Mesendoderm (in vitro differentiated cells): ENCODE measurements at regions not wholly inside any gene's neighbourhood (a gene's known extent, or its start where the extent isn't known, plus 50 kb on each side); places are given as distances from the start of the nearest gene placed in this dataset.

Source experiments
- DNase-seq: peaks from one replicate; pipeline ENCODE4 v3.0.0; 2013
- H2AK5ac ChIP-seq: 2 replicates; pipeline ENCODE4 v1.6.1; 2013; ENCODE audit warnings: low read length, inconsistent platforms
- H2BK120ac ChIP-seq: 2 replicates; pipeline ENCODE4 v1.6.1; 2013; ENCODE audit warnings: low read depth, mild to moderate bottlenecking, low read length, moderate library complexity, mixed read lengths
- H2BK15ac ChIP-seq: replicated peaks from 2 replicates; pipeline ENCODE4 v1.6.1; 2013; ENCODE audit warnings: low read depth, mild to moderate bottlenecking, moderate library complexity
- H2BK5ac ChIP-seq: 2 replicates; pipeline ENCODE4 v1.6.1; 2013; ENCODE audit warnings: low read length, inconsistent platforms
- H3K18ac ChIP-seq: 2 replicates; pipeline ENCODE4 v1.6.1; 2013; ENCODE audit warnings: mild to moderate bottlenecking, low read length, mixed read lengths
- H3K23ac ChIP-seq: one replicate; pipeline ENCODE4 v1.6.1; 2013; ENCODE audit warnings: low read length
- H3K27ac ChIP-seq: 2 replicates; pipeline ENCODE4 v1.5.1; 2013; ENCODE audit warnings: low read depth, mild to moderate bottlenecking, inconsistent platforms, low read length, moderate library complexity
- H3K27me3 ChIP-seq: 2 replicates; pipeline ENCODE4 v1.6.1; 2013; ENCODE audit warnings: low read length, control low read depth, mild to moderate bottlenecking, inconsistent platforms; ENCODE audit not compliant: insufficient read depth, poor library complexity
- H3K36me3 ChIP-seq: 2 replicates; pipeline ENCODE4 v1.6.1; 2013; ENCODE audit warnings: low read length, inconsistent platforms; ENCODE audit not compliant: control insufficient read depth, insufficient read depth
- H3K4ac ChIP-seq: one replicate; pipeline ENCODE4 v1.6.1; 2013; ENCODE audit warnings: low read depth, mild to moderate bottlenecking, low read length, moderate library complexity
- H3K4me1 ChIP-seq: 2 replicates; pipeline ENCODE4 v1.6.1; 2013; ENCODE audit warnings: low read depth, low read length, inconsistent platforms; ENCODE audit not compliant: control insufficient read depth
- H3K4me2 ChIP-seq: 2 replicates; pipeline ENCODE4 v1.6.1; 2013; ENCODE audit warnings: low read length
- H3K4me3 ChIP-seq: 2 replicates; pipeline ENCODE4 v1.5.1; 2013; ENCODE audit warnings: mild to moderate bottlenecking, low read length
- H3K56ac ChIP-seq: one replicate; pipeline ENCODE4 v1.6.1; 2013; ENCODE audit warnings: low read length
- H3K79me1 ChIP-seq: 2 replicates; pipeline ENCODE4 v1.6.1; 2013; ENCODE audit warnings: low read length, inconsistent platforms
- H3K79me2 ChIP-seq: 2 replicates; pipeline ENCODE4 v1.6.1; 2013; ENCODE audit warnings: mild to moderate bottlenecking, low read length; ENCODE audit not compliant: control insufficient read depth, insufficient read depth
- H3K9ac ChIP-seq: 2 replicates; pipeline ENCODE4 v1.6.1; 2013; ENCODE audit warnings: low read length, inconsistent platforms
- H4K5ac ChIP-seq: one replicate; pipeline ENCODE4 v1.6.1; 2013; ENCODE audit warnings: low read length
- H4K8ac ChIP-seq: one replicate; pipeline ENCODE4 v1.6.1; 2013; ENCODE audit warnings: low read depth, mild to moderate bottlenecking, control low read depth, low read length, moderate library complexity
- WGBS: extraction: QIAGEN DNeasy Blood & Tissue Kit; methylation state at CpG from one replicate; pipeline ENCODE4 v1.1.7; 2013; ENCODE audit warnings: low lambda C conversion rate, missing lambda C conversion rate; ENCODE audit not compliant: insufficient coverage; ENCODE audit errors: extremely low coverage; 5-methylcytosine and 5-hydroxymethylcytosine counted together

- no peak overlapping the region for H2BK15ac ChIP-seq
- H3K4me3 ChIP-seq = no peak overlapping the region
- no peaks in the 10 kb centered on the region for H3K79me2 ChIP-seq
- H3K27ac ChIP-seq = no peak overlapping the region
- H3K4me2 ChIP-seq = no peak overlapping the region
- no peak overlapping the region for H2AK5ac ChIP-seq
- H3K36me3 ChIP-seq = no peaks in the 10 kb centered on the region
- no peak overlapping the region for H4K8ac ChIP-seq
- H3K4ac ChIP-seq = no peak overlapping the region
- no peaks in the 10 kb centered on the region for H3K4me1 ChIP-seq
- H3K79me1 ChIP-seq = no peaks in the 10 kb centered on the region
- DNase-seq = no peak
- H3K18ac ChIP-seq = no peak overlapping the region
- H2BK5ac ChIP-seq = no peak overlapping the region
- H3K27me3 ChIP-seq = no peaks in the 10 kb centered on the region
- H4K5ac ChIP-seq = no peak overlapping the region
- no peak overlapping the region for H3K9ac ChIP-seq
- H3K23ac ChIP-seq = no peak overlapping the region
- no peak overlapping the region for H2BK120ac ChIP-seq
- H3K56ac ChIP-seq = no peak overlapping the region
Measured at GRCh38 chr4:36870121-36870520, 374.4 kb upstream of the NWD2 start.

DNA sequence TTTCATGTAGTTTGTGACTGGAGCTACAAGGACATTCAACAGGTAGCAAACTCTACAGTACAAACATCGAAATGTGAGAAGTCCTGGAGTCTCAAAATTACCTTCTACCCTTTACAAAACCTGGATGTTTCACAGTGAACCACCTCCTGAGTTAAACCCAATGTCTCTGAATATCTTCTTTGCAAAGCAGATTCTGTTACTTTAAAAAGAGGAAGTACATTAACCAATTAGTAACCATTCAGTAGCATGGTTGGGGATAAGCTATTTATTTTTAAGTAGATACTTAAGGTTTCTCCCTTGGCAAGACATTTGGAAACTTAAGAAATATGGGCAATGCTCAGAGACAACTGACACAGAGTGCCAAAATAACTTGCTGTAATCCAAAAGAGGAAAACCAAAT lies 371.9 kb upstream of the NWD2 start:
- Histone ChIP-seq H2BK15ac (no peak overlapping the region), H3K4me1 (no peaks in the 10 kb centered on the region), H3K36me3 (no peaks in the 10 kb centered on the region), H3K56ac (no peak overlapping the region), H3K23ac (no peak overlapping the region), H3K4me3 (no peak overlapping the region), H3K27me3 (no peaks in the 10 kb centered on the region), H3K79me1 (no peaks in the 10 kb centered on the region), H2BK5ac (no peak overlapping the region), H4K5ac (no peak overlapping the region), H2BK120ac (no peak overlapping the region), H3K79me2 (no peaks in the 10 kb centered on the region), H3K4me2 (no peak overlapping the region), H3K27ac (no peak overlapping the region), H3K4ac (no peak overlapping the region), H2AK5ac (no peak overlapping the region), H4K8ac (no peak overlapping the region), H3K18ac (no peak overlapping the region), H3K9ac (no peak overlapping the region)
- WGBS = no CpG with 5 or more reads among the region's 1 CpG
- no peak for DNase-seq

- Histone ChIP-seq H3K4me2 (no peak overlapping the region), H3K4me1 (no peaks in the 10 kb centered on the region), H2BK15ac (no peak overlapping the region), H3K23ac (no peak overlapping the region), H3K27ac (no peak overlapping the region), H2BK5ac (no peak overlapping the region), H3K36me3 (no peaks in the 10 kb centered on the region), H4K8ac (no peak overlapping the region), H4K5ac (no peak overlapping the region), H3K79me1 (no peaks in the 10 kb centered on the region), H3K18ac (no peak overlapping the region), H3K4me3 (no peak overlapping the region), H3K79me2 (no peaks in the 10 kb centered on the region), H2AK5ac (no peak overlapping the region), H3K56ac (no peak overlapping the region), H3K4ac (no peak overlapping the region), H3K9ac (no peak overlapping the region), H2BK120ac (no peak overlapping the region), H3K27me3 (no peaks in the 10 kb centered on the region)
- no CpG with 5 or more reads among the region's 3 CpGs for WGBS
- no peak for DNase-seq
Measured at GRCh38 chr4:36884151-36884550, 360.4 kb upstream of the NWD2 start.

GRCh38 chr4:36891971-36892370 lies 352.6 kb upstream of the NWD2 start:
- Histone ChIP-seq H2AK5ac (no peak overlapping the region), H3K36me3 (no peaks in the 10 kb centered on the region), H3K4me1 (no peaks in the 10 kb centered on the region), H2BK5ac (no peak overlapping the region), H3K4me3 (no peak overlapping the region), H3K27me3 (no peaks in the 10 kb centered on the region), H3K56ac (no peak overlapping the region), H3K79me1 (no peaks in the 10 kb centered on the region), H4K5ac (no peak overlapping the region), H3K9ac (no peak overlapping the region), H3K27ac (no peak overlapping the region), H3K23ac (no peak overlapping the region), H2BK15ac (no peak overlapping the region), H3K4ac (no peak overlapping the region), H3K18ac (no peak overlapping the region), H2BK120ac (no peak overlapping the region), H4K8ac (no peak overlapping the region), H3K4me2 (no peak overlapping the region), H3K79me2 (no peaks in the 10 kb centered on the region)
- no CpG with 5 or more reads among the region's 2 CpGs for WGBS
- no peak for DNase-seq

DNA sequence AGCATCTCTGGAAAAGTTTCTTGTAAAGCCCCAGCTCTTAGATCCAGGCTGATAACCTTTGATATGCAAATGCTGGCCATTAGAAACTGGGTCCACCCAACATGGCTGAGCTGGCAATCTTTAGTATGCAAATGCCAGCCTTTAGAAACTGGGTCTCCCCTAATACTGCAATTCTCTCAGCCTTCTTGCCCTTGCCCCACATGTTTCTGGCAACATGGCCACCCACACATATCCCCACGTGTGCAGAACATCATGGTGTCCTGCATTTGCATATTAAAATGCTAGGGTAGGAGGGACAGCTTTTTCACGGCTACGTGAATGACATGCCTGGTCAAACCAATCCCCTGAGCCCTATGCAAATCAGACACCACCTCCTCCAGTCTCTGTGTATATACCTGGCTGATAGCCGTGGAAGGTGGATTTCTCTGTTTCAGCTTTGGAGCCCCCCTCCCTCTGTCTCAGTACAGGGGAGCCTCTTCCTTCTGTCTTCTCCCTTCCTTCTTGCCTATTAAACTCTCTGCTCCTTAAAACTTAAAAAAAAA lies 344.0 kb upstream of the NWD2 start:
- no peak overlapping the region for H3K4me3 ChIP-seq
- H3K4me2 ChIP-seq = no peak overlapping the region
- no peaks in the 10 kb centered on the region for H3K36me3 ChIP-seq
- H3K4ac ChIP-seq = no peak overlapping the region
- no peaks in the 10 kb centered on the region for H3K79me1 ChIP-seq
- H3K56ac ChIP-seq = no peak overlapping the region
- H2BK5ac ChIP-seq = no peak overlapping the region
- H4K5ac ChIP-seq = no peak overlapping the region
- DNase-seq = no peak
- no peak overlapping the region for H3K23ac ChIP-seq
- no peak overlapping the region for H3K27ac ChIP-seq
- H2BK120ac ChIP-seq = no peak overlapping the region
- no peaks in the 10 kb centered on the region for H3K27me3 ChIP-seq
- no peak overlapping the region for H2BK15ac ChIP-seq
- no CpG with 5 or more reads among the region's 4 CpGs for WGBS
- no peaks in the 10 kb centered on the region for H3K4me1 ChIP-seq
- no peak overlapping the region for H3K18ac ChIP-seq
- H4K8ac ChIP-seq = no peak overlapping the region
- H3K79me2 ChIP-seq = no peaks in the 10 kb centered on the region
- H2AK5ac ChIP-seq = no peak overlapping the region
- H3K9ac ChIP-seq = no peak overlapping the region

DNA sequence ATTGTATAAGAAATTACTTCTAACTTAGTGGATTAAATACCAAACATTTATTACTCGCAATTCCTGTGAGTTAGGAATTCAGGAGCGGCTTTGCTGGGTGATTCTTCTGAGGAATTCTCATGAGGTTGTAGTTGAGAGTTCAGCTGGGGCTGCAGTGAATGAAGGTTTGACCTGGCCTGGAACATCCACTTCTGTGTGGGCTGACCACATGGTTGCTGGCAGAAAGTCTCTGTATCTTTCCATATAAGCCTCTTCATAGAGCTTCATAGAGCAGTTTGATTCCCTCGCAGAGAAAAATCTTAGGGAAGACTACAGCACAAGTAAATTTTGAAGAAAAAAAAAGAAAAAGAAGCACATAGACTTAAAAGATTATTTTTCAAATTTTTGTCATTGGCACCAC lies 339.7 kb upstream of the NWD2 start:
- no peak overlapping the region for H3K4me2 ChIP-seq
- WGBS = no CpG with 5 or more reads among the region's 3 CpGs
- no peak overlapping the region for H4K8ac ChIP-seq
- H3K79me1 ChIP-seq = no peaks in the 10 kb centered on the region
- no peak overlapping the region for H3K4ac ChIP-seq
- H2BK15ac ChIP-seq = no peak overlapping the region
- H2AK5ac ChIP-seq = no peak overlapping the region
- H3K9ac ChIP-seq = no peak overlapping the region
- H3K36me3 ChIP-seq = no peaks in the 10 kb centered on the region
- H3K23ac ChIP-seq = no peak overlapping the region
- H3K18ac ChIP-seq = no peak overlapping the region
- H3K27me3 ChIP-seq = no peaks in the 10 kb centered on the region
- H3K4me3 ChIP-seq = no peak overlapping the region
- H3K56ac ChIP-seq = no peak overlapping the region
- no peak overlapping the region for H3K27ac ChIP-seq
- no peak overlapping the region for H2BK5ac ChIP-seq
- H2BK120ac ChIP-seq = no peak overlapping the region
- H4K5ac ChIP-seq = no peak overlapping the region
- no peak for DNase-seq
- H3K79me2 ChIP-seq = no peaks in the 10 kb centered on the region
- H3K4me1 ChIP-seq = no peaks in the 10 kb centered on the region
